Fibroblast of gingiva (primary cell): ENCODE measurements at regions not wholly inside any gene's neighbourhood (a gene's known extent, or its start where the extent isn't known, plus 50 kb on each side); places are given as distances from the start of the nearest gene placed in this dataset.
"Not testable (repeated sequence)": the region's sequence is repeated elsewhere in the genome, so short reads cannot be mapped to it uniquely, and the experiment has no call there.

ENCODE experiments used
- DNase-seq: peaks from one replicate; pipeline ENCODE4 v3.0.0-alpha.2; 2011; ENCODE audit warnings: low read depth

GRCh38 chr6:4378319-4378996 is 243.1 kb upstream of the ECI2 start:
- DNase-seq: no peak

- DNase-seq: no peak
Measured at GRCh38 chr6:4377603-4378002, 242.2 kb upstream of the ECI2 start.

- no peak for DNase-seq
Measured at GRCh38 chr6:4374216-4374615, 238.8 kb upstream of the ECI2 start.

GRCh38 chr6:4372866-4373265 is 237.5 kb upstream of the ECI2 start:
- no peak for DNase-seq

- no peak for DNase-seq
Measured at GRCh38 chr6:4371207-4371921, 236.0 kb upstream of the ECI2 start.

- peak; percentile 64 for DNase-seq
Measured at GRCh38 chr6:4370066-4370465, 234.7 kb upstream of the ECI2 start.

GRCh38 chr6:4369616-4370015 is 234.2 kb upstream of the ECI2 start:
- DNase-seq: peak; percentile 32

- DNase-seq: no peak
Measured at GRCh38 chr6:4368649-4369048, 233.3 kb upstream of the ECI2 start.

GRCh38 chr6:4367643-4368042 is 232.3 kb upstream of the ECI2 start:
- DNase-seq: no peak

GRCh38 chr6:4366635-4367395 is 231.4 kb upstream of the ECI2 start:
- no peak for DNase-seq

GRCh38 chr6:4365686-4366085 is 230.3 kb upstream of the ECI2 start:
- DNase-seq: no peak

GRCh38 chr6:4364711-4365110 is 229.3 kb upstream of the ECI2 start:
- no peak for DNase-seq

GRCh38 chr6:4364172-4364571 is 228.8 kb upstream of the ECI2 start:
- no peak for DNase-seq

- DNase-seq: no peak
Measured at GRCh38 chr6:4363656-4364055, 228.3 kb upstream of the ECI2 start.

GRCh38 chr6:4362326-4362725 is 227.0 kb upstream of the ECI2 start:
- DNase-seq: no peak

- DNase-seq: no peak
Measured at GRCh38 chr6:4360920-4361319, 225.5 kb upstream of the ECI2 start.

- peak; percentile 45 for DNase-seq
Measured at GRCh38 chr6:4359108-4359730, 223.8 kb upstream of the ECI2 start.

GRCh38 chr6:4358414-4359107 is 223.2 kb upstream of the ECI2 start:
- DNase-seq: peak; percentile 100

- DNase-seq: not testable (repeated sequence)
Measured at GRCh38 chr6:4357660-4358152, 222.3 kb upstream of the ECI2 start.

GRCh38 chr6:4356899-4357659 is 221.7 kb upstream of the ECI2 start:
- no peak for DNase-seq

GRCh38 chr6:4355241-4355640 is 219.9 kb upstream of the ECI2 start:
- DNase-seq: peak; percentile 69
